ENCODE measurements at regions not wholly inside any gene's neighbourhood (a gene's known extent, or its start where the extent isn't known, plus 50 kb on each side); places are given as distances from the start of the nearest gene placed in this dataset.

GRCh38 chr3:25018909-25019308 lies 409.2 kb upstream of the RARB start:
- TF ChIP-seq, protein P1, sequence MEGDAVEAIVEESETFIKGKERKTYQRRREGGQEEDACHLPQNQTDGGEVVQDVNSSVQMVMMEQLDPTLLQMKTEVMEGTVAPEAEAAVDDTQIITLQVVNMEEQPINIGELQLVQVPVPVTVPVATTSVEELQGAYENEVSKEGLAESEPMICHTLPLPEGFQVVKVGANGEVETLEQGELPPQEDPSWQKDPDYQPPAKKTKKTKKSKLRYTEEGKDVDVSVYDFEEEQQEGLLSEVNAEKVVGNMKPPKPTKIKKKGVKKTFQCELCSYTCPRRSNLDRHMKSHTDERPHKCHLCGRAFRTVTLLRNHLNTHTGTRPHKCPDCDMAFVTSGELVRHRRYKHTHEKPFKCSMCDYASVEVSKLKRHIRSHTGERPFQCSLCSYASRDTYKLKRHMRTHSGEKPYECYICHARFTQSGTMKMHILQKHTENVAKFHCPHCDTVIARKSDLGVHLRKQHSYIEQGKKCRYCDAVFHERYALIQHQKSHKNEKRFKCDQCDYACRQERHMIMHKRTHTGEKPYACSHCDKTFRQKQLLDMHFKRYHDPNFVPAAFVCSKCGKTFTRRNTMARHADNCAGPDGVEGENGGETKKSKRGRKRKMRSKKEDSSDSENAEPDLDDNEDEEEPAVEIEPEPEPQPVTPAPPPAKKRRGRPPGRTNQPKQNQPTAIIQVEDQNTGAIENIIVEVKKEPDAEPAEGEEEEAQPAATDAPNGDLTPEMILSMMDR (IDR thresholded peaks at IDR 0.05) = no peak
- no peak for TF ChIP-seq POLR2A (IDR thresholded peaks at IDR 0.05)
